Body of pancreas (tissue), 4 donors: ENCODE measurements at regions not wholly inside any gene's neighbourhood (a gene's known extent, or its start where the extent isn't known, plus 50 kb on each side); places are given as distances from the start of the nearest gene placed in this dataset.

Experiments used
- ATAC-seq: fragments of 150-250 bp; one replicate; pipeline ENCODE4 v1.9.1; 2016
- DNase-seq, 4 donors: peaks; one replicate each; pipeline ENCODE4 v3.0.0-alpha.2; 2019
- H3K27ac ChIP-seq, 4 donors: fragments of 200-600 bp; sonication (generic); 1 replicate in 3 of 4; 2 replicates in 1 of 4; pipeline versions ENCODE4 v1.5.1 to v1.6.1; 2016 to 2019; ENCODE audit warnings: mild to moderate bottlenecking in 1 of 4, mixed read lengths in 1 of 4, moderate library complexity in 1 of 4
- H3K27me3 ChIP-seq, 2 donors: fragments of 200-600 bp; sonication (generic); one replicate each; pipeline ENCODE4 v1.6.0; 2016; ENCODE audit warnings: mild to moderate bottlenecking in 1 of 2
- H3K36me3 ChIP-seq, 2 donors: fragments of 200-600 bp; sonication (generic); replicated peaks in 1 of 2; 2 replicates each; pipeline ENCODE4 v1.5.1; 2016; ENCODE audit warnings: low read depth in 2 of 2; ENCODE audit not compliant: insufficient read depth in 1 of 2
- H3K4me1 ChIP-seq: fragments of 200-600 bp; sonication (generic); one replicate; pipeline ENCODE4 v1.6.0; 2016
- H3K4me3 ChIP-seq, 2 donors: fragments of 200-600 bp; sonication (generic); 1 replicate in 1 of 2; 2 replicates in 1 of 2; pipeline ENCODE4 v1.5.1; 2016 to 2019
- H3K9me3 ChIP-seq, 3 donors: fragments of 200-600 bp; sonication (generic); 1 replicate in 2 of 3; 2 replicates in 1 of 3; pipeline ENCODE4 v1.5.1; 2016
- CTCF ChIP-seq, 7 experiments: fragments of 450-650 bp in 4 of 7; fragments of 200-600 bp in 3 of 7; sonication (generic) in 3 of 7; IDR thresholded peaks; one replicate each; pipeline ENCODE4 v1.5.1; 2016 to 2019; ENCODE audit warnings: antibody characterized with exemption in 7 of 7
- POLR2A ChIP-seq, 3 donors: fragments of 450-650 bp; IDR thresholded peaks; one replicate each; pipeline ENCODE4 v1.6.1; 2016; ENCODE audit warnings: antibody characterized with exemption in 3 of 3, mild to moderate bottlenecking in 2 of 3
- WGBS, 2 donors: methylation state at CpG; one replicate each; pipeline ENCODE4 v1.1.5; 2017; 5-methylcytosine and 5-hydroxymethylcytosine counted together
- intact Hi-C: fragments of 100-400 bp; cut with DNase I; formaldehyde crosslinking; loops from one replicate; pipeline ENCODE4 v1.15.1; 2023

- H3K4me3 ChIP-seq: no peak overlapping the region
- ATAC-seq (no peak), DNase-seq (no peak)
- no peaks in the 10 kb centered on the region for H3K36me3 ChIP-seq
- no peaks in the 10 kb centered on the region for H3K9me3 ChIP-seq
- TF ChIP-seq POLR2A (IDR thresholded peaks at IDR 0.05): no peak
- TF ChIP-seq CTCF (IDR thresholded peaks at IDR 0.05): no peak
- no peaks in the 10 kb centered on the region for H3K4me1 ChIP-seq
- H3K27ac ChIP-seq: no peak overlapping the region
- 52 to 71% methylated on average over 1 of the region's 1 CpG for WGBS, 2 donors
- intact Hi-C loops: no loop called here
- no peaks in the 10 kb centered on the region for H3K27me3 ChIP-seq
Observed at GRCh38 chr20:55200317-55200716, 724.9 kb downstream of the DOK5 start.

- WGBS, 2 donors: 61 to 63% methylated on average over 2 of the region's 2 CpGs
- Histone ChIP-seq H3K4me1 (no peaks in the 10 kb centered on the region), H3K4me3 (no peak overlapping the region), H3K36me3 (no peaks in the 10 kb centered on the region), H3K27me3 (no peaks in the 10 kb centered on the region), H3K27ac (no peak overlapping the region), H3K9me3 (no peaks in the 10 kb centered on the region)
- DNase-seq: no peak
- no peak for ATAC-seq
- intact Hi-C loops: no loop called here
- TF ChIP-seq CTCF (IDR thresholded peaks at IDR 0.05): no peak
- no peak for TF ChIP-seq POLR2A (IDR thresholded peaks at IDR 0.05)
Observed at GRCh38 chr20:55194947-55195346, 719.6 kb downstream of the DOK5 start.

GRCh38 chr20:55186228-55186627 is 710.8 kb downstream of the DOK5 start:
- ATAC-seq: no peak
- no peak overlapping the region for H3K27ac ChIP-seq
- H3K4me3 ChIP-seq: no peak overlapping the region
- intact Hi-C loops: no loop called here
- no peaks in the 10 kb centered on the region for H3K9me3 ChIP-seq
- DNase-seq: no peak
- 26 to 32% methylated on average over 2 of the region's 2 CpGs for WGBS, 2 donors
- no peaks in the 10 kb centered on the region for H3K36me3 ChIP-seq
- H3K4me1 ChIP-seq: no peaks in the 10 kb centered on the region
- no peaks in the 10 kb centered on the region for H3K27me3 ChIP-seq
- TF ChIP-seq CTCF (IDR thresholded peaks at IDR 0.05) (no peak), POLR2A (IDR thresholded peaks at IDR 0.05) (no peak)

- Histone ChIP-seq H3K9me3 (no peaks in the 10 kb centered on the region), H3K4me3 (no peak overlapping the region), H3K27me3 (no peaks in the 10 kb centered on the region), H3K4me1 (no peaks in the 10 kb centered on the region), H3K36me3 (no peaks in the 10 kb centered on the region), H3K27ac (no peak overlapping the region)
- no peak for ATAC-seq
- TF ChIP-seq CTCF (IDR thresholded peaks at IDR 0.05): no peak
- TF ChIP-seq POLR2A (IDR thresholded peaks at IDR 0.05): no peak
- intact Hi-C loops: no loop called here
- DNase-seq: no peak
- WGBS, 2 donors: 70 to 81% methylated on average over 4 of the region's 4 CpGs
Observed at GRCh38 chr20:55175081-55175480, 699.7 kb downstream of the DOK5 start.

GRCh38 chr20:55174635-55175034 is 699.2 kb downstream of the DOK5 start:
- H3K36me3 ChIP-seq: no peaks in the 10 kb centered on the region
- 42 to 67% methylated on average over 1 of the region's 1 CpG for WGBS, 2 donors
- ATAC-seq (no peak), DNase-seq (no peak)
- intact Hi-C loops: no loop called here
- no peak for TF ChIP-seq POLR2A (IDR thresholded peaks at IDR 0.05)
- TF ChIP-seq CTCF (IDR thresholded peaks at IDR 0.05): no peak
- no peak overlapping the region for H3K27ac ChIP-seq
- no peaks in the 10 kb centered on the region for H3K27me3 ChIP-seq
- H3K4me1 ChIP-seq: no peaks in the 10 kb centered on the region
- H3K9me3 ChIP-seq: no peaks in the 10 kb centered on the region
- no peak overlapping the region for H3K4me3 ChIP-seq
